ENCODE measurements at regions not wholly inside any gene's neighbourhood (a gene's known extent, or its start where the extent isn't known, plus 50 kb on each side); places are given as distances from the start of the nearest gene placed in this dataset.

DNA sequence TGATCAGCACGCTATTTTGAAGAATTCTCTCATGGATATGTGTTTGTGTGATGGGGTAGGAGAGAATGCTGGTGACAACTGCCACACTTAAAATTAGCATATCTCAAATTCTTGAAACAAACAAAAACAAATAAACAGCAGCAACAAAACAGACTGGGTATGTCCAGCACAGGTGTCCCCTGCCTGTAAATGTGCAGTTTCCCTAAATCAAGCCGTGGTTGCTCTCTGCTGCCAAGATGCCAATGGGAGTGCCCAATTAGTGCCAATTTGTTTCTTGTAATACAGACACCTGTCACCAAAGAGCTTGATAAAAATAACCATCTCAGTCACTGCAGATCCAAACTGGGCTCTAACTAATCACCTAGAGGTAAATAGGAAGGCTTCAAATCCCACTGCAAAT is 144.2 kb upstream of the SMARCA2 start:
- DNase-seq (ENCODE audit: low spot score) = no peak
- H3K27ac ChIP-seq (ENCODE audit: low read depth in 1 of 2, low read length in 2 of 2) = no peak overlapping the region
- H3K4me1 ChIP-seq (ENCODE audit: control insufficient read depth in 4 of 4, insufficient read depth in 4 of 4, low read length in 3 of 4) = no peaks in the 10 kb centered on the region
- H3K4me3 ChIP-seq (ENCODE audit: low read depth in 1 of 3, low read length in 3 of 3) = no peak overlapping the region
- no peaks in the 10 kb centered on the region for H3K9me3 ChIP-seq (ENCODE audit: control insufficient read depth in 4 of 4, low read length in 3 of 4)
- no peak for TF ChIP-seq RXRA (IDR thresholded peaks at IDR 0.05)
- no peak for TF ChIP-seq CTCF (IDR thresholded peaks at IDR 0.05; ENCODE audit: low read depth, low read length, missing input control)
- no peak for TF ChIP-seq HNF4G (IDR thresholded peaks at IDR 0.05)
- no peak for TF ChIP-seq HNF4A (conservative IDR thresholded peaks at IDR 0.05)
- no peak for TF ChIP-seq YY1 (IDR thresholded peaks at IDR 0.05)
- no peak for TF ChIP-seq JUND (IDR thresholded peaks at IDR 0.05)
- no peak for TF ChIP-seq RAD21 (IDR thresholded peaks at IDR 0.05)
- no peak for TF ChIP-seq FOXA1 (IDR thresholded peaks at IDR 0.05)
- no peak for TF ChIP-seq NR2F2 (IDR thresholded peaks at IDR 0.05)
- no peak for TF ChIP-seq GABPA (IDR thresholded peaks at IDR 0.05 in 1 of 2, conservative IDR thresholded peaks at IDR 0.05 in 1 of 2)
- TF ChIP-seq FOXA2 (IDR thresholded peaks at IDR 0.05) = no peak
- no peak for TF ChIP-seq SP1 (IDR thresholded peaks at IDR 0.05)
- no peak for TF ChIP-seq REST (IDR thresholded peaks at IDR 0.05)
- no peak for TF ChIP-seq TAF1 (conservative IDR thresholded peaks at IDR 0.05)
- TF ChIP-seq ATF3 (IDR thresholded peaks at IDR 0.05) = no peak
- TF ChIP-seq, protein P1, sequence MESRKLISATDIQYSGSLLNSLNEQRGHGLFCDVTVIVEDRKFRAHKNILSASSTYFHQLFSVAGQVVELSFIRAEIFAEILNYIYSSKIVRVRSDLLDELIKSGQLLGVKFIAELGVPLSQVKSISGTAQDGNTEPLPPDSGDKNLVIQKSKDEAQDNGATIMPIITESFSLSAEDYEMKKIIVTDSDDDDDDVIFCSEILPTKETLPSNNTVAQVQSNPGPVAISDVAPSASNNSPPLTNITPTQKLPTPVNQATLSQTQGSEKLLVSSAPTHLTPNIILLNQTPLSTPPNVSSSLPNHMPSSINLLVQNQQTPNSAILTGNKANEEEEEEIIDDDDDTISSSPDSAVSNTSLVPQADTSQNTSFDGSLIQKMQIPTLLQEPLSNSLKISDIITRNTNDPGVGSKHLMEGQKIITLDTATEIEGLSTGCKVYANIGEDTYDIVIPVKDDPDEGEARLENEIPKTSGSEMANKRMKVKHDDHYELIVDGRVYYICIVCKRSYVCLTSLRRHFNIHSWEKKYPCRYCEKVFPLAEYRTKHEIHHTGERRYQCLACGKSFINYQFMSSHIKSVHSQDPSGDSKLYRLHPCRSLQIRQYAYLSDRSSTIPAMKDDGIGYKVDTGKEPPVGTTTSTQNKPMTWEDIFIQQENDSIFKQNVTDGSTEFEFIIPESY (IDR thresholded peaks at IDR 0.05) = no peak
- TF ChIP-seq EGR1 (IDR thresholded peaks at IDR 0.05; ENCODE audit: low read depth in 2 of 2) = no peak
- TF ChIP-seq, protein P2, sequence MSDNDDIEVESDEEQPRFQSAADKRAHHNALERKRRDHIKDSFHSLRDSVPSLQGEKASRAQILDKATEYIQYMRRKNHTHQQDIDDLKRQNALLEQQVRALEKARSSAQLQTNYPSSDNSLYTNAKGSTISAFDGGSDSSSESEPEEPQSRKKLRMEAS (IDR thresholded peaks at IDR 0.05) = no peak
- H3K9ac ChIP-seq (ENCODE audit: low read depth in 1 of 2, low read length in 2 of 2) = no peak overlapping the region
- no peaks in the 10 kb centered on the region for H3K36me3 ChIP-seq (ENCODE audit: control insufficient read depth in 4 of 4, insufficient read depth in 3 of 4, low read depth in 1 of 4, low read length in 3 of 4)
- WGBS = 72% methylated on average over 2 of the region's 2 CpGs
- H3K27me3 ChIP-seq (ENCODE audit: control insufficient read depth in 4 of 4, insufficient read depth in 4 of 4, low read length in 3 of 4) = peaks cover 0 to 4% (median 0%) of the 10 kb centered on the region in 4 donors

All from liver (tissue), 8 donors.